IMR-90 (cell line): ENCODE measurements at regions not wholly inside any gene's neighbourhood (a gene's known extent, or its start where the extent isn't known, plus 50 kb on each side); places are given as distances from the start of the nearest gene placed in this dataset.

Experiments
- ATAC-seq: fragments of 200-7000 bp; cut with Tn5 transposase; 2 replicates; pipeline ENCODE4 v1.9.1; 2020; ENCODE audit warnings: low read depth, mild to moderate bottlenecking, moderate library complexity
- BruUV-seq: library from RNA; stranded (reverse); fragments of 400-500 nt; replicated peaks from 2 replicates; lab custom pipeline; 2021; lab: Mats Ljungman, UMichigan
- CTCF ChIA-PET: fragments of 300-600 bp; formaldehyde crosslinking; extraction: SDS; loops from one replicate; lab custom pipeline; 2021; ENCODE audit warnings: antibody characterized with exemption; lab: Yijun Ruan, JAX
- POLR2A ChIA-PET: fragments of 300-600 bp; sonication (Branson Sonifier 250); formaldehyde crosslinking; loops from one replicate; lab custom pipeline; 2022; ENCODE audit warnings: antibody characterized with exemption; ENCODE audit not compliant: unreplicated experiment; lab: Charles Lee
- DNase-seq: peaks from one replicate; pipeline ENCODE4 v3.0.0; 2013
- H2AFZ ChIP-seq: replicated peaks from 2 replicates; pipeline ENCODE3; 2013; ENCODE audit warnings: low read length, mild to moderate bottlenecking; ENCODE audit not compliant: poor library complexity
- H2AK5ac ChIP-seq: 2 replicates; pipeline ENCODE4 v1.6.1; 2013; ENCODE audit warnings: low read depth, low read length, inconsistent platforms
- H2AK9ac ChIP-seq: replicated peaks from 2 replicates; pipeline ENCODE3; 2013; ENCODE audit warnings: mild to moderate bottlenecking, low read depth, low read length, moderate library complexity; ENCODE audit not compliant: poor library complexity
- H2BK120ac ChIP-seq: 2 replicates; pipeline ENCODE4 v1.6.1; 2013; ENCODE audit warnings: low read depth, low read length, inconsistent platforms
- H2BK15ac ChIP-seq: 3 replicates; pipeline ENCODE4 v1.6.1; 2013; ENCODE audit warnings: low read depth, low read length, inconsistent platforms
- H2BK20ac ChIP-seq: 2 replicates; pipeline ENCODE4 v1.6.1; 2013; ENCODE audit warnings: low read depth, mild to moderate bottlenecking, inconsistent platforms, low read length, moderate library complexity
- H2BK5ac ChIP-seq: 2 replicates; pipeline ENCODE4 v1.6.1; 2013; ENCODE audit warnings: mild to moderate bottlenecking, low read depth, low read length, inconsistent platforms; ENCODE audit not compliant: poor library complexity, severe bottlenecking
- H3K14ac ChIP-seq: replicated peaks from 2 replicates; pipeline ENCODE4 v1.6.1; 2013; ENCODE audit warnings: low read depth, low read length, inconsistent platforms
- H3K18ac ChIP-seq: 2 replicates; pipeline ENCODE4 v1.6.1; 2013; ENCODE audit warnings: low read depth, low read length, control low read depth
- H3K23ac ChIP-seq: 2 replicates; pipeline ENCODE4 v1.6.1; 2013; ENCODE audit warnings: low read depth, low read length, inconsistent platforms
- H3K27ac ChIP-seq: 2 replicates; pipeline ENCODE4 v1.5.1; 2013; ENCODE audit warnings: mild to moderate bottlenecking, control low read depth, low read length; ENCODE audit not compliant: insufficient read depth
- H3K27me3 ChIP-seq: 2 replicates; pipeline ENCODE4 v1.6.1; 2013; ENCODE audit warnings: low read length; ENCODE audit not compliant: control insufficient read depth, insufficient read depth
- H3K36me3 ChIP-seq: 2 replicates; pipeline ENCODE4 v1.6.1; 2013; ENCODE audit warnings: low read length, mixed read lengths; ENCODE audit not compliant: control insufficient read depth, insufficient read depth
- H3K4ac ChIP-seq: 2 replicates; pipeline ENCODE4 v1.6.1; 2013; ENCODE audit warnings: low read depth, low read length, inconsistent platforms
- H3K4me1 ChIP-seq: 2 replicates; pipeline ENCODE4 v1.6.1; 2013; ENCODE audit warnings: low read length, mixed read lengths; ENCODE audit not compliant: control insufficient read depth, insufficient read depth
- H3K4me2 ChIP-seq: 2 replicates; pipeline ENCODE4 v1.6.1; 2013; ENCODE audit warnings: low read depth, mild to moderate bottlenecking, control low read depth, low read length, moderate library complexity
- H3K4me3 ChIP-seq: 2 replicates; pipeline ENCODE4 v1.5.1; 2013; ENCODE audit warnings: low read depth, mild to moderate bottlenecking, control low read depth, low read length, moderate library complexity; ENCODE audit not compliant: insufficient read depth
- H3K56ac ChIP-seq: 2 replicates; pipeline ENCODE4 v1.6.1; 2013; ENCODE audit warnings: low read length, inconsistent platforms; ENCODE audit not compliant: insufficient read depth; ENCODE audit errors: extremely low read depth
- H3K79me1 ChIP-seq, 2 experiments: 2 replicates each; pipeline ENCODE4 v1.6.1; 2013; ENCODE audit warnings: low read length in 2 of 2, inconsistent platforms in 1 of 2, low read depth in 1 of 2
- H3K9ac ChIP-seq: 2 replicates; pipeline ENCODE4 v1.6.1; 2013; ENCODE audit warnings: low read depth, low read length, control low read depth
- H3K9me1 ChIP-seq: 2 replicates; pipeline ENCODE4 v1.6.1; 2013; ENCODE audit warnings: low read length, inconsistent platforms; ENCODE audit not compliant: insufficient read depth
- H3K9me3 ChIP-seq: 2 replicates; pipeline ENCODE4 v1.6.1; 2013; ENCODE audit warnings: low read length; ENCODE audit not compliant: control insufficient read depth, insufficient read depth
- H4K20me1 ChIP-seq: 2 replicates; pipeline ENCODE4 v1.6.1; 2013; ENCODE audit warnings: low read length, inconsistent platforms; ENCODE audit not compliant: insufficient read depth
- H4K5ac ChIP-seq: 2 replicates; pipeline ENCODE4 v1.6.1; 2013; ENCODE audit warnings: mild to moderate bottlenecking, low read depth, low read length, control low read depth
- H4K8ac ChIP-seq, 2 experiments: 2 replicates each; pipeline ENCODE4 v1.6.1; 2013; ENCODE audit warnings: low read depth in 2 of 2, low read length in 2 of 2, control low read depth in 1 of 2, inconsistent platforms in 1 of 2
- H4K91ac ChIP-seq: 2 replicates; pipeline ENCODE4 v1.6.1; 2013; ENCODE audit warnings: low read depth, low read length, inconsistent platforms; ENCODE audit not compliant: insufficient read depth
- BHLHE40 ChIP-seq: fragments of 150-350 bp; IDR thresholded peaks from 2 replicates; pipeline ENCODE4 v1.6.1; 2016; ENCODE audit warnings: mild to moderate bottlenecking, low read depth, low read length
- RCOR1 ChIP-seq: IDR thresholded peaks from 2 replicates; pipeline ENCODE4 v1.6.1; 2012; ENCODE audit warnings: mild to moderate bottlenecking, low read length, improper control_type of control experiment; ENCODE audit not compliant: insufficient replicate concordance
- WGBS, 2 experiments: methylation state at CpG; one replicate each; pipeline versions ENCODE4 v1.1.5 to v1.1.7; 2013; ENCODE audit warnings: missing lambda C conversion rate in 2 of 2; ENCODE audit not compliant: insufficient read length in 1 of 2; ENCODE audit errors: extremely low coverage in 2 of 2; 5-methylcytosine and 5-hydroxymethylcytosine counted together
- dilution Hi-C: fragments of 300-500 bp; cut with HindIII; formaldehyde crosslinking; loops from one replicate; pipeline ENCODE4 v1.14.3; 2018; ENCODE audit warnings: low sequenced_read_pairs; ENCODE audit not compliant: unreplicated experiment
- in situ Hi-C: fragments of 300-500 bp; cut with MboI; formaldehyde crosslinking; loops from 3 replicates; pipeline ENCODE4 v1.14.3; 2019; ENCODE audit warnings: low sequenced_read_pairs, inconsistent platforms, mixed read lengths
- intact Hi-C: fragments of 100-400 bp; cut with micrococcal nuclease; formaldehyde crosslinking; loops from 2 replicates; pipeline ENCODE4 v1.10.0; 2022

- H4K5ac ChIP-seq: no peak overlapping the region
- no peak overlapping the region for H3K4me3 ChIP-seq
- no peaks in the 10 kb centered on the region for H3K9me1 ChIP-seq
- no peaks in the 10 kb centered on the region for H3K9me3 ChIP-seq
- WGBS, 2 experiments: 72% methylated on average over 2 of the region's 11 CpGs; no CpG with 5 or more reads in 1 of the 2 experiments
- H2AK5ac ChIP-seq: no peak overlapping the region
- no peak overlapping the region for H3K4ac ChIP-seq
- H3K4me2 ChIP-seq: no peak overlapping the region
- no peaks in the 10 kb centered on the region for H3K79me1 ChIP-seq
- intact Hi-C loops: no loop called here
- no peaks in the 10 kb centered on the region for H4K20me1 ChIP-seq
- in situ Hi-C loops: no loop called here
- no peaks in the 10 kb centered on the region; the same call in 1 of the 2 replicates for H3K27me3 ChIP-seq
- no peak overlapping the region for H2AFZ ChIP-seq
- no peak overlapping the region for H2BK5ac ChIP-seq
- no peak overlapping the region for H3K56ac ChIP-seq
- dilution Hi-C loops: no loop called here
- H2AK9ac ChIP-seq: no peak overlapping the region
- ChIA-PET CTCF (interaction anchor here (0.6 kb wide), 1 partner anchor 14 kb away, joined by 3 read pairs; no protein-coding TSS in a partner anchor), POLR2A (no interaction called here)
- no peak overlapping the region for H3K27ac ChIP-seq
- H3K18ac ChIP-seq: no peak overlapping the region
- TF ChIP-seq BHLHE40: 0 out of 2 replicates have a peak, but pooled peaks have one; percentile 25
- TF ChIP-seq RCOR1: no peak
- no peak overlapping the region for H3K14ac ChIP-seq
- BruUV-seq: no TSS peak
- H2BK15ac ChIP-seq: no peak overlapping the region
- no peak overlapping the region for H2BK20ac ChIP-seq
- DNase-seq (peak; percentile 60), ATAC-seq (no peak)
- no peak overlapping the region for H4K8ac ChIP-seq
- no peaks in the 10 kb centered on the region for H3K36me3 ChIP-seq
- no peak overlapping the region for H3K23ac ChIP-seq
- H4K91ac ChIP-seq: no peak overlapping the region
- H2BK120ac ChIP-seq: no peak overlapping the region
- no peaks in the 10 kb centered on the region for H3K4me1 ChIP-seq
- no peak overlapping the region for H3K9ac ChIP-seq
Measured at GRCh38 chr2:70385966-70386595, 84.2 kb upstream of the FAM136A start.
